H1 (cell line): ENCODE measurements at regions not wholly inside any gene's neighbourhood (a gene's known extent, or its start where the extent isn't known, plus 50 kb on each side); places are given as distances from the start of the nearest gene placed in this dataset.

Experiments used
- CTCF ChIA-PET: fragments of 300-600 bp; sonication (Branson Sonifier 250); formaldehyde crosslinking; loops from one replicate; lab custom pipeline; 2021; ENCODE audit not compliant: partially characterized antibody; lab: Charles Lee
- POLR2A ChIA-PET: fragments of 300-600 bp; sonication (Branson Sonifier 250); formaldehyde crosslinking; loops from one replicate; lab custom pipeline; 2021; ENCODE audit warnings: inconsistent platforms; ENCODE audit not compliant: partially characterized antibody; lab: Charles Lee
- DNase-seq, 2 experiments: peaks; one replicate each; pipeline versions ENCODE4 v3.0.0 to v3.0.0-alpha.2; 2010 to 2022; ENCODE audit warnings: low spot score in 2 of 2, low read depth in 1 of 2, mixed read lengths in 1 of 2
- FAIRE-seq: peaks from 2 replicates; lab custom pipeline; 2011; peaks lifted over from hg19 to GRCh38; lab: Jason Lieb, UNC
- H2AFZ ChIP-seq: 2 replicates; pipeline ENCODE4 v1.8.1; 2012; ENCODE audit warnings: low read length, inconsistent platforms
- H2AK5ac ChIP-seq: 2 replicates; pipeline ENCODE4 v1.6.1; 2013; ENCODE audit warnings: low read depth, low read length
- H2BK120ac ChIP-seq: replicated peaks from 2 replicates; pipeline ENCODE3; 2013; ENCODE audit warnings: low read depth, low read length, inconsistent platforms
- H2BK12ac ChIP-seq: 2 replicates; pipeline ENCODE4 v1.6.1; 2013; ENCODE audit warnings: low read depth, low read length
- H2BK15ac ChIP-seq: 2 replicates; pipeline ENCODE4 v1.6.1; 2013; ENCODE audit warnings: low read length
- H2BK20ac ChIP-seq: 2 replicates; pipeline ENCODE4 v1.6.1; 2013; ENCODE audit warnings: low read length
- H2BK5ac ChIP-seq: 2 replicates; pipeline ENCODE4 v1.6.1; 2013; ENCODE audit warnings: low read depth, low read length
- H3K14ac ChIP-seq: 2 replicates; pipeline ENCODE4 v1.6.1; 2013; ENCODE audit warnings: inconsistent platforms; ENCODE audit not compliant: insufficient read length
- H3K18ac ChIP-seq: 2 replicates; pipeline ENCODE4 v1.6.1; 2013; ENCODE audit warnings: low read length; ENCODE audit errors: extremely low read depth
- H3K23ac ChIP-seq: 2 replicates; pipeline ENCODE4 v1.6.1; 2013; ENCODE audit warnings: inconsistent platforms; ENCODE audit not compliant: insufficient read length
- H3K23me2 ChIP-seq: 2 replicates; pipeline ENCODE4 v1.6.1; 2013; ENCODE audit warnings: low read depth, low read length
- H3K27ac ChIP-seq: 2 replicates; pipeline ENCODE4 v1.6.1; 2011; ENCODE audit warnings: low read depth, low read length, inconsistent platforms
- H3K27me3 ChIP-seq, 4 experiments: replicated peaks in 1 of 4; 1 replicate in 1 of 4; 2 replicates in 3 of 4; pipeline versions ENCODE4 v1.6.1 to v1.8.1; 2011 to 2013; ENCODE audit warnings: low read length in 3 of 4, mild to moderate bottlenecking in 3 of 4, inconsistent platforms in 2 of 4, mixed read lengths in 2 of 4, moderate library complexity in 1 of 4; ENCODE audit not compliant: control insufficient read depth in 3 of 4, insufficient read depth in 3 of 4; ENCODE audit errors: extremely low read depth in 1 of 4
- H3K36me3 ChIP-seq, 4 experiments: 2 replicates each; pipeline versions ENCODE4 v1.6.1 to v1.8.1; 2011 to 2013; ENCODE audit warnings: mild to moderate bottlenecking in 4 of 4, low read length in 3 of 4, moderate library complexity in 2 of 4, control low read depth in 1 of 4, inconsistent platforms in 1 of 4; ENCODE audit not compliant: insufficient read depth in 4 of 4, control insufficient read depth in 2 of 4
- H3K4ac ChIP-seq: replicated peaks from 2 replicates; pipeline ENCODE3; 2013; ENCODE audit warnings: low read length, low read depth, mixed read lengths, inconsistent platforms; ENCODE audit not compliant: insufficient read length
- H3K4me1 ChIP-seq, 4 experiments: replicated peaks in 1 of 4; 1 replicate in 1 of 4; 2 replicates in 3 of 4; pipeline versions ENCODE4 v1.6.1 to v1.8.1; 2011 to 2013; ENCODE audit warnings: low read length in 3 of 4, inconsistent platforms in 2 of 4, mixed read lengths in 1 of 4; ENCODE audit not compliant: insufficient read depth in 4 of 4, control insufficient read depth in 3 of 4
- H3K4me2 ChIP-seq, 2 experiments: 2 replicates each; pipeline versions ENCODE4 v1.6.1 to v1.8.1; 2011 to 2013; ENCODE audit warnings: low read depth in 2 of 2, low read length in 2 of 2, control low read depth in 1 of 2, inconsistent platforms in 1 of 2, mild to moderate bottlenecking in 1 of 2; ENCODE audit not compliant: insufficient read depth in 1 of 2
- H3K4me3 ChIP-seq, 4 experiments: fragments of 200-600, 300-600 bp in 1 of 4; sonication (generic), shearing (Covaris generic), sonication (Bioruptor Twin) in 1 of 4; 2 replicates each; pipeline versions ENCODE4 v1.5.1 to v1.8.1; 2011 to 2016; ENCODE audit warnings: low read length in 4 of 4, low read depth in 3 of 4, control low read depth in 2 of 4, inconsistent platforms in 2 of 4, mild to moderate bottlenecking in 2 of 4, mixed read lengths in 1 of 4, moderate library complexity in 1 of 4; ENCODE audit not compliant: insufficient read depth in 2 of 4; ENCODE audit errors: extremely low read depth in 1 of 4
- H3K56ac ChIP-seq: replicated peaks from 2 replicates; pipeline ENCODE3; 2013; ENCODE audit warnings: low read depth, mild to moderate bottlenecking, mixed read lengths, low read length, inconsistent platforms; ENCODE audit not compliant: insufficient read length
- H3K79me1 ChIP-seq: 2 replicates; pipeline ENCODE4 v1.6.1; 2013; ENCODE audit warnings: low read depth, low read length, control low read depth
- H3K79me2 ChIP-seq, 2 experiments: 2 replicates each; pipeline versions ENCODE4 v1.6.1 to v1.8.1; 2012 to 2013; ENCODE audit warnings: low read length in 2 of 2, mild to moderate bottlenecking in 2 of 2, inconsistent platforms in 1 of 2; ENCODE audit not compliant: insufficient read depth in 2 of 2, control insufficient read depth in 1 of 2
- H3K9ac ChIP-seq, 4 experiments: replicated peaks in 1 of 4; 1 replicate in 1 of 4; 2 replicates in 3 of 4; pipeline versions ENCODE4 v1.6.1 to v1.8.1; 2011 to 2013; ENCODE audit warnings: low read depth in 3 of 4, low read length in 3 of 4, control low read depth in 2 of 4, mild to moderate bottlenecking in 2 of 4, moderate library complexity in 2 of 4, inconsistent platforms in 1 of 4; ENCODE audit errors: extremely low read depth in 1 of 4
- H3K9me3 ChIP-seq, 2 experiments: 2 replicates each; pipeline versions ENCODE4 v1.6.1 to v1.8.1; 2012 to 2013; ENCODE audit warnings: mild to moderate bottlenecking in 2 of 2, moderate library complexity in 2 of 2, control low read depth in 1 of 2, inconsistent platforms in 1 of 2, low read depth in 1 of 2, low read length in 1 of 2, mixed read lengths in 1 of 2; ENCODE audit not compliant: insufficient read depth in 2 of 2
- H4K20me1 ChIP-seq, 2 experiments: replicated peaks in 1 of 2; 2 replicates each; pipeline versions ENCODE3 to v1.8.1; 2011 to 2013; ENCODE audit warnings: inconsistent platforms in 2 of 2, low read length in 2 of 2, mild to moderate bottlenecking in 1 of 2; ENCODE audit not compliant: insufficient read depth in 2 of 2, control insufficient read depth in 1 of 2
- H4K5ac ChIP-seq: 2 replicates; pipeline ENCODE4 v1.6.1; 2013; ENCODE audit warnings: low read length, low read depth, mixed read lengths, inconsistent platforms; ENCODE audit not compliant: insufficient read length
- H4K8ac ChIP-seq: 2 replicates; pipeline ENCODE4 v1.8.0; 2013; ENCODE audit warnings: mild to moderate bottlenecking, moderate library complexity, low read length, inconsistent platforms; ENCODE audit not compliant: insufficient read depth; ENCODE audit errors: extremely low read depth
- H4K91ac ChIP-seq: replicated peaks from 2 replicates; pipeline ENCODE3; 2013; ENCODE audit warnings: low read length, mixed read lengths, inconsistent platforms; ENCODE audit not compliant: insufficient read length
- BACH1 ChIP-seq: IDR thresholded peaks from 2 replicates; pipeline ENCODE4 v1.6.1; 2012; ENCODE audit warnings: low read length, improper control_type of control experiment
- WGBS, 2 experiments: shearing (Covaris generic) in 1 of 2; methylation state at CpG; one replicate each; pipeline versions ENCODE4 v1.1.6 to v1.1.7; 2013 to 2015; ENCODE audit warnings: low lambda C conversion rate in 2 of 2, mixed read lengths in 2 of 2, inconsistent platforms in 1 of 2, low coverage in 1 of 2, missing lambda C conversion rate in 1 of 2; ENCODE audit not compliant: insufficient replicate concordance in 2 of 2, insufficient coverage in 1 of 2, insufficient read length in 1 of 2; ENCODE audit errors: extremely low coverage in 1 of 2, missing lambda C conversion rate in 1 of 2; 5-methylcytosine and 5-hydroxymethylcytosine counted together

DNA sequence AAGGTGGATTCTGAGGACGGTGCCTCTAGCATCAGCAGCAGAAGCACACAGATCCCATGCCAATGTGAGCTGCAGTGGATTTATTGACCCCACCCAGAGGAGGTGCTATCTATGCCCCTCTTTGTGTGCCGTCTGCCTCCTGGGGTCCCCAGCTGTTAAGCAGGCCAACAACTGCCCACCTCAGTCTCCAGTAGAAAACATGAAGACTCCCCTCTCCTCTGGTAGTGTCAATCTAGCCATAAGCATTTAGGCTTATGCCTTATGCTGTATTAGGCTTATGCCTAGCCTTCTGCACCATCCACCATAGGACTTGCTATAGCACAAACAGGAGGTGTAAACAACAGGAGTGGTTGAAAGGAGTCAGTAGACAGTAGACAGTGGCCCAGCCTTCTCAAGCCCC is 417.9 kb upstream of the C16orf82 start:
- Histone ChIP-seq H4K91ac (no peak overlapping the region), H3K18ac (no peak overlapping the region), H2BK12ac (no peak overlapping the region), H2BK20ac (no peak overlapping the region), H3K23ac (no peak overlapping the region), H4K8ac (no peak overlapping the region), H3K79me1 (no peaks in the 10 kb centered on the region), H3K9ac (no peak overlapping the region), H3K4ac (no peak overlapping the region), H2AK5ac (no peak overlapping the region), H3K56ac (no peak overlapping the region), H2BK15ac (no peak overlapping the region), H2BK5ac (no peak overlapping the region), H3K4me2 (no peak overlapping the region), H3K79me2 (no peaks in the 10 kb centered on the region), H4K20me1 (no peaks in the 10 kb centered on the region), H3K23me2 (no peaks in the 10 kb centered on the region), H3K4me3 (no peak overlapping the region), H2BK120ac (no peak overlapping the region), H3K36me3 (no peaks in the 10 kb centered on the region), H3K27ac (no peak overlapping the region), H4K5ac (no peak overlapping the region), H2AFZ (no peak overlapping the region), H3K27me3 (no peaks in the 10 kb centered on the region), H3K4me1 (no peaks in the 10 kb centered on the region), H3K14ac (no peak overlapping the region), H3K9me3 (no peaks in the 10 kb centered on the region)
- no peak for TF ChIP-seq BACH1
- ChIA-PET POLR2A (interaction anchor here (0.6 kb wide), 2 partner anchors 111 to 922 kb away, joined by 3 read pairs; no protein-coding TSS in a partner anchor), CTCF (interaction anchor here (0.6 to 1.0 kb wide), 3 partner anchors 10 to 16 kb away, joined by 3 to 4 read pairs (median 4); no protein-coding TSS in a partner anchor)
- no peak for DNase-seq
- WGBS, 2 experiments: 80% methylated on average over 1 of the region's 2 CpGs; no CpG with 5 or more reads in 1 of the 2 experiments
- FAIRE-seq: no peak
